VCaP (cell line): ENCODE measurements at regions not wholly inside any gene's neighbourhood (a gene's known extent, or its start where the extent isn't known, plus 50 kb on each side); places are given as distances from the start of the nearest gene placed in this dataset.

Experiments
- H3K27ac ChIP-seq: fragments of 450-650 bp; 2 replicates; pipeline ENCODE4 v1.5.1; 2017
- CTCF ChIP-seq: fragments of 450-650 bp; conservative IDR thresholded peaks from 2 replicates; pipeline ENCODE4 v1.5.1; 2017; ENCODE audit warnings: mild to moderate bottlenecking, moderate library complexity

- no peak for TF ChIP-seq CTCF
- no peak overlapping the region for H3K27ac ChIP-seq
Observed at GRCh38 chr13:58908019-58908679, 1255.6 kb downstream of the DIAPH3 start.

GRCh38 chr13:58919551-58919950 lies 1244.2 kb downstream of the DIAPH3 start:
- no peak for TF ChIP-seq CTCF
- H3K27ac ChIP-seq = no peak overlapping the region

- TF ChIP-seq CTCF = no peak
- no peak overlapping the region for H3K27ac ChIP-seq
Observed at GRCh38 chr13:58921129-58921528, 1242.6 kb downstream of the DIAPH3 start.

GRCh38 chr13:58926858-58927257 lies 1236.9 kb downstream of the DIAPH3 start:
- H3K27ac ChIP-seq = no peak overlapping the region
- TF ChIP-seq CTCF = no peak

GRCh38 chr13:58933475-58933874 lies 1230.3 kb downstream of the DIAPH3 start:
- no peak overlapping the region for H3K27ac ChIP-seq
- TF ChIP-seq CTCF = no peak

GRCh38 chr13:58935689-58936088 lies 1228.0 kb downstream of the DIAPH3 start:
- no peak overlapping the region for H3K27ac ChIP-seq
- no peak for TF ChIP-seq CTCF

- H3K27ac ChIP-seq = no peak overlapping the region
- TF ChIP-seq CTCF = no peak
Observed at GRCh38 chr13:58946274-58946673, 1217.5 kb downstream of the DIAPH3 start.
